Epithelial cell of esophagus (primary cell): ENCODE measurements at regions not wholly inside any gene's neighbourhood (a gene's known extent, or its start where the extent isn't known, plus 50 kb on each side); places are given as distances from the start of the nearest gene placed in this dataset.

ENCODE experiments used
- DNase-seq: peaks from one replicate; pipeline ENCODE4 v3.0.0; 2010; ENCODE audit warnings: low read depth
- H3K4me3 ChIP-seq: 2 replicates; pipeline ENCODE4 v1.5.1; 2011; ENCODE audit warnings: mild to moderate bottlenecking, low read length, control low read depth
- TF ChIP-seq, protein P1 (sequence below): IDR thresholded peaks from 2 replicates; pipeline ENCODE4 v1.5.1; 2011; ENCODE audit warnings: low read depth, mild to moderate bottlenecking, low read length, control low read depth, inconsistent platforms; ENCODE audit not compliant: insufficient read depth; ENCODE audit errors: missing control alignments

DNA sequence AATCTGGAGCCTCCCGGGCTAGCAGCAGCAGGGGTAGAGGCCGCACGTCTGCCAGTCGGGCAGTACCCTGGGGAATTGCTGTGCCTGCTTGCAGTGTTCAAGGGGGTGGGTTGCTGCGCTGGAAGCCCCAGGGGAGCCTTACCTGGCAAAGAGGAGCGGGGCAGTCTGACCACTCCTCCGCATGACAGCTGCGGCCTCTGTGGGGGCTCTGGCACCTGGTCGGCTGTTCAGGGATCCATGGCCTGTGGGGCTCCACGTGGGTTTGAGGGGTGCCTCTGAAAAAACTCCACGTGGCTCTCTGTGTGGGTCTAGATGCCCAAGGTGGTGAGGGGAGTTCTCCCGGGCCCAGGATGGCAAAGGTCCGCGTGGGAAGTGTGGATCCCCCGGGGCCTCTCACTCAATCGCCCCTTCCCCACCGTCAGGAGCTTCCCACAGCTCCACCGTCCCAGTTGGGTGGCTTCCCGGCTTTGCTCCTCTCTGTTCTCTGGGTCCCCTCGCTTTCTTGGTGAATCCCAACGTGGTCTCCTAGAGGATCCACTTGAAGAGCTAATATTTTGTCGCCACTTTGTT is 184.5 kb downstream of the EFHB start:
- no peak for DNase-seq
- H3K4me3 ChIP-seq = no peak overlapping the region
- TF ChIP-seq, protein P1, sequence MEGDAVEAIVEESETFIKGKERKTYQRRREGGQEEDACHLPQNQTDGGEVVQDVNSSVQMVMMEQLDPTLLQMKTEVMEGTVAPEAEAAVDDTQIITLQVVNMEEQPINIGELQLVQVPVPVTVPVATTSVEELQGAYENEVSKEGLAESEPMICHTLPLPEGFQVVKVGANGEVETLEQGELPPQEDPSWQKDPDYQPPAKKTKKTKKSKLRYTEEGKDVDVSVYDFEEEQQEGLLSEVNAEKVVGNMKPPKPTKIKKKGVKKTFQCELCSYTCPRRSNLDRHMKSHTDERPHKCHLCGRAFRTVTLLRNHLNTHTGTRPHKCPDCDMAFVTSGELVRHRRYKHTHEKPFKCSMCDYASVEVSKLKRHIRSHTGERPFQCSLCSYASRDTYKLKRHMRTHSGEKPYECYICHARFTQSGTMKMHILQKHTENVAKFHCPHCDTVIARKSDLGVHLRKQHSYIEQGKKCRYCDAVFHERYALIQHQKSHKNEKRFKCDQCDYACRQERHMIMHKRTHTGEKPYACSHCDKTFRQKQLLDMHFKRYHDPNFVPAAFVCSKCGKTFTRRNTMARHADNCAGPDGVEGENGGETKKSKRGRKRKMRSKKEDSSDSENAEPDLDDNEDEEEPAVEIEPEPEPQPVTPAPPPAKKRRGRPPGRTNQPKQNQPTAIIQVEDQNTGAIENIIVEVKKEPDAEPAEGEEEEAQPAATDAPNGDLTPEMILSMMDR = no peak

DNA sequence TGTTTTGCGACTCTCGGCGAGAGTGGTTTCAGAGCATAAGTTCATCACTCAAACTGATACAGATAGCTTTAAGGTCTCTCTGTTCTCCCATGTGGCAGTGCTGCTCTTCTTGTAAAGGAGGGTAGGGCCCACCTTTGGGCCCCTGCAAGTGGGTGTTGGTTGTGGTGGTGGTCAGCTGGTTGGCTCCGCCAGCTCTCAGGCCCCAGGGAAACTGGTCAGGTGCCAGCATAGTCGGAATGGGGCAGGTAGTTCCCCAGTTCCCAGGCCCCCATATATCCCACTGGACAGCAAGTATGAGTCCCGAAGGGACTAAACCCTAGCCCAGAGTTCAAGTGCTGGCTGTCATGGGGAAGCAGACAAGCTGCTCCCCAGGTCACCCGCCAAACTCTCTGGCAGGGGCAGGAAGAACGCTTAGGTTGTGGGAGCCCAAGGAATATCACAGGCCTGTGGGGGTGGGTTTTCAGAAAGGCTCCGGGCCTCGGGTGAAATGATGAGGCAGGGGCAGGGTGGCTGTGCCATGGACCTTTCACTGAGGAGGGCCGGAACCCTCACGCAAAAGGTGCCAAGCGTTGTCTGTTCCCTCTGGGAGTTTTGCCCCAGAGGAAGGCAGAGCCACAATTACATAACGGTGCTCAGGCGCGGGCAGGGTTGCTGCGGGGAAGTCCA is 185.1 kb downstream of the EFHB start:
- no peak overlapping the region for H3K4me3 ChIP-seq
- DNase-seq = no peak
- TF ChIP-seq, protein P1 = no peak

DNA sequence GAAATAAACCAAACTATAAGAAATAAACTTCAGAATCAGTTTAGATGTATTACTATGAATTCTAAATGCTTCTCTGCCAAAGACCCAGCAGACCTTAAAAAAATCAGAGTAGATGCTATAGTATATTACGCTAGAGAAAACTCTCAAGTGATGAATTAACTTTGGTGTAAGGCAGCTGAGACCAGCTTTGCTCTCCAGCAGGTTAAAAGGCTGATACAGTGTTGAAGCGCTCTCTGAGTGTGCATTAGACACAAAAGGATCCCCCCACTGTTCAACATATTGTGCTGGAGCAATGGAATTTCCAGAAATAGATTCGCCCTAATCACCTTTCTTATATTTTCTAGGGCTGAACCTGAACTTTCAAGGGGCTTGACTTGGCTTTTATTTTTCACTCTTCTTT is 190.0 kb downstream of the EFHB start:
- no peak overlapping the region for H3K4me3 ChIP-seq
- TF ChIP-seq, protein P1 = no peak
- DNase-seq = no peak

DNA sequence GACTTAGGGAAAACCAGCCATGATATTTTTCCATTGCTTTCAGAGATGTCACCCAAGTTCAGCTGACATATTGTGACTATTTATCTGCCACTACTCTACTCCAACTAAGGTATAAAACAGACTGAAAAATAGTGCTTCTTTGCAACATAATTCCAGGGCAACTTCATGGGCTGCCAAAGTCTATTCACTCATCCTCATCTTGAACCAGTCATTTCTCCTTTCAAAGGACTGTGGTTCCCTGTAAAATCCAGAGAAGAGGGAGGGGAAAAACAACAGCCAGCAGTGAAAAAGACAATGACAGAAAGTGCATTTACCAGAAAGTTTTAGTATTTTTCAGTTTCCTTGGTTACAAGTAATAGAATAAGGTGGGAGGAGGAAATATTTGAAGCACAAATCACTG is 191.1 kb downstream of the EFHB start:
- TF ChIP-seq, protein P1 = no peak
- DNase-seq = no peak

DNA sequence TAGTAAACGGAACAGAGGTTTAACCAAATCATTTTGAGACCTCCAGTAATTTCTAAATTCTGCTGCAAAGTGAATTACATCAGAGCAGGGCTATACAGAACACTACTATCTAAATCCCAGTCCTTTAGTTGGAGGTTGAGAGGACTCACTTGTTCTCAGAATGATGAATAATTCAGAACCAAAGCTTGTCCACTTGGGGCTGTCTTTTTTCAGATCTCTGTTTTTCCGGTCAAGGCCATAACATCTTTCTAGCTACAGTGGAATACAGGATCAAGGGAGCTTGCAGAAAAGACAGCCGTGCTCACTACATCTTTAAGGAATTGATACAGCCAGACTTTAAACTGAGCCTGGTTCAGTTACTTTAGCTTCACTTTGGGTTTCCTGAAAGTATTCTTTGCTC is 194.5 kb downstream of the EFHB start:
- no peak overlapping the region for H3K4me3 ChIP-seq
- no peak for DNase-seq
- TF ChIP-seq, protein P1 = no peak

More for the DNA sequence above, 191.1 kb downstream of the EFHB start:
- no peak overlapping the region for H3K4me3 ChIP-seq

DNA sequence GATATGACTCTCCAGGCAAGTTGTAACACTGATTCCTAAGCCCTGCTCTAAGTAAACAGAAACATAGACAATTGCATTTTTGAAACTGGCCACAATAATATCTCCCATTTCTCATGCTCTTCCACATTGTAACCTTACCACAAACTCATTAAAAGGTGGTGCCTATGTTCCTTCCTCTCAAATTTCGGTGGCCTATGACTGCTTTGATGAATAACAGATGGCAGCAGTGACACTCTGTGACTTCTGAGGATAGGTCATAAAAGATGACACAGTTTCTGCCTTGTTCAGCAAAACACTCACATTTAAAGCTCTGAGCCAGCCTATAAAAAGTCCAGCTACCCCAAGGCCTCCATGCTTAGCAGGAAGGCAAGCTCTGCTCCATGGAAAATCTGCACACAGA is 195.2 kb downstream of the EFHB start:
- no peak for DNase-seq
- H3K4me3 ChIP-seq = no peak overlapping the region
- TF ChIP-seq, protein P1 = no peak

DNA sequence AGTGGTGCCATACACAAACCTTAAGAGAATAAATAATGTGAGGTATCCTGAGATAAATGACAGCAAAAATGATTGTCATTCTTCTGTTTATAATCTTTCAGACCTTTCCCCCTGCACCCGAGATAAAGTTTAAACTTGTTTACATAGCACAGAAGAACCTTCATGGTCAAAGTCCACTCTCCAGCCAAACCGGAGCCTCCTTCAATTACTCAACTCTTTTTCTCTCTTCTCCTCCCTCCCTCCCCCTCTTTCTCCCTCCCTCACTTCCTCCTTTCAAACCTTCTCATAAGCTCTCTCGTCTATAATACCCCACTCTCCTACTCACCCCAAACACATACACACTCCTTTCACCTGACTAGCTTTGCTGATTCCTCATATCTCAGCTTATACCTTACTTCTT is 198.9 kb downstream of the EFHB start:
- no peak for DNase-seq
- H3K4me3 ChIP-seq = no peak overlapping the region
- TF ChIP-seq, protein P1 = no peak
